BLaER1 treated with 17β-estradiol and CSF1 and Interleukin-3, amounts not matched to agents 10 nM and 100 nM (cell line): ENCODE measurements at regions not wholly inside any gene's neighbourhood (a gene's known extent, or its start where the extent isn't known, plus 50 kb on each side); places are given as distances from the start of the nearest gene placed in this dataset.

ENCODE experiments used
- H3K27ac ChIP-seq, 11 experiments: shearing (Covaris generic); formaldehyde crosslinking; 2 replicates each; pipeline ENCODE4 v1.8.1; 2022
- H3K27me3 ChIP-seq, 11 experiments: shearing (Covaris generic); formaldehyde crosslinking; 2 replicates each; pipeline ENCODE4 v1.8.1; 2022
- H3K36me3 ChIP-seq, 11 experiments: shearing (Covaris generic); formaldehyde crosslinking; 2 replicates each; pipeline ENCODE4 v1.8.1; 2022
- H3K4me1 ChIP-seq, 10 experiments: shearing (Covaris generic); formaldehyde crosslinking; 2 replicates each; pipeline ENCODE4 v1.8.1; 2022
- H3K4me2 ChIP-seq, 11 experiments: shearing (Covaris generic); formaldehyde crosslinking; 2 replicates each; pipeline ENCODE4 v1.8.1; 2022
- H3K4me3 ChIP-seq, 10 experiments: shearing (Covaris generic); formaldehyde crosslinking; 2 replicates each; pipeline ENCODE4 v1.8.1; 2022
- H3K9ac ChIP-seq, 11 experiments: shearing (Covaris generic); formaldehyde crosslinking; 2 replicates each; pipeline ENCODE4 v1.8.1; 2022
- H3K9me3 ChIP-seq, 11 experiments: shearing (Covaris generic); formaldehyde crosslinking; replicated peaks in 1 of 11; 2 replicates each; pipeline ENCODE4 v1.8.1; 2022
- H4K20me1 ChIP-seq, 11 experiments: shearing (Covaris generic); formaldehyde crosslinking; 2 replicates each; pipeline ENCODE4 v1.8.1; 2022
- Cebpa-rat ChIP-seq, 11 experiments: shearing (Covaris generic); IDR thresholded peaks; 2 replicates each; pipeline ENCODE4 v1.8.1; 2022

GRCh38 chr4:111016416-111016815, 393.5 kb upstream of the PITX2 start:
- no peak overlapping the region for H3K4me2 ChIP-seq
- no peaks in the 10 kb centered on the region for H3K27me3 ChIP-seq
- H3K9me3 ChIP-seq, result no peaks in the 10 kb centered on the region

DNA sequence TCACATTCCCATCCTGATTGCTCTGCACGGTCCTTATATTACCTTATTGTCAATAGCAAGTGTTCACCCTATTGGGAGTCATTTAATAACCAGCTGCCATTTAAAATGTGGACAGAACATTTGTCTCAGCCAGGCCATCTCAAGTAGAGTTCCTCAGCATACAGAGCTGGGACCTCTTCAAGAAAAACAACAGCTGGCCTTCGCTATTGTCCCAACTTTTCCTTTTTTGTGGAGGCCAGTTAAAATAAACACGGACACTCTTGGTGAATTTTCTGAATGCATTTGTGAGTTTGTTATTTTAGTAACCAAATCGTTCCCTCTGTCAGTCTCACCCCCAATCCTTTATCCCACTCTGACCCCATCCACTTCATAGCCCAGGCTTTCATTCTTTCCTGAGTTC, 395.3 kb upstream of the PITX2 start:
- Histone ChIP-seq H4K20me1 (no peaks in the 10 kb centered on the region), H3K27me3 (no peaks in the 10 kb centered on the region), H3K4me1 (no peaks in the 10 kb centered on the region), H3K27ac (no peak overlapping the region), H3K4me3 (no peak overlapping the region), H3K36me3 (no peaks in the 10 kb centered on the region), H3K4me2 (no peak overlapping the region), H3K9ac (no peak overlapping the region), H3K9me3 (no peaks in the 10 kb centered on the region)
- no peak for TF ChIP-seq Cebpa-rat (IDR thresholded peaks at IDR 0.05)

More at GRCh38 chr4:111016416-111016815, 393.5 kb upstream of the PITX2 start:
- H3K36me3 ChIP-seq, result no peaks in the 10 kb centered on the region
- TF ChIP-seq Cebpa-rat (IDR thresholded peaks at IDR 0.05), result no peak
- H4K20me1 ChIP-seq, result no peaks in the 10 kb centered on the region
- no peak overlapping the region for H3K27ac ChIP-seq
- no peak overlapping the region for H3K4me3 ChIP-seq
- H3K9ac ChIP-seq, result no peak overlapping the region
- no peaks in the 10 kb centered on the region for H3K4me1 ChIP-seq

DNA sequence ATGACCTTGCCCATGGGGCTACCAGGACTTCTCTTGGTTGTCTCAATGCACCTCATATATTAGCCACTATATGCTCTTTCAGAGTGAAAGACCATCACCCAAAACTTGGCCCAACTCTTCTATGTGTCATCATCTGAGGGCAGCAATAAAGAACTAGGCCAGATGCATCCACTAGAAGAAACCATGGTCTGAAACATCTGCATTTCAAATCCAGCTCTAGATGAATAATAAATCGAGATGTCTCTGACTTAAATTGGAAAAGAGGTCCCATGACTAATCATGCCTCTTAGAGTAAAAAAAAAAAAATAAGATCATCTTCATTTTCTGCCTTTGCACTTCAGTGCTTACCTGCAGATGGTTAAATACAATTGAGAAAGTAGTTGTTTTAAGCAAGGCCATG, 397.6 kb upstream of the PITX2 start:
- Histone ChIP-seq H3K4me2 (no peak overlapping the region), H3K9ac (no peak overlapping the region), H3K27me3 (no peaks in the 10 kb centered on the region), H4K20me1 (no peaks in the 10 kb centered on the region), H3K4me1 (no peaks in the 10 kb centered on the region), H3K9me3 (no peaks in the 10 kb centered on the region), H3K4me3 (no peak overlapping the region), H3K27ac (no peak overlapping the region), H3K36me3 (no peaks in the 10 kb centered on the region)
- no peak for TF ChIP-seq Cebpa-rat (IDR thresholded peaks at IDR 0.05)

- Histone ChIP-seq H3K27me3 (no peaks in the 10 kb centered on the region), H3K36me3 (no peaks in the 10 kb centered on the region), H3K27ac (no peak overlapping the region), H3K9ac (no peak overlapping the region), H3K4me2 (no peak overlapping the region), H3K9me3 (no peaks in the 10 kb centered on the region), H3K4me3 (no peak overlapping the region), H3K4me1 (no peaks in the 10 kb centered on the region), H4K20me1 (no peaks in the 10 kb centered on the region)
- no peak for TF ChIP-seq Cebpa-rat (IDR thresholded peaks at IDR 0.05)
Observed at GRCh38 chr4:111020961-111021360, 398.1 kb upstream of the PITX2 start.

GRCh38 chr4:111022758-111023157, 399.9 kb upstream of the PITX2 start:
- Histone ChIP-seq H3K4me2 (no peak overlapping the region), H3K27ac (no peak overlapping the region), H3K9ac (no peak overlapping the region), H3K4me1 (no peaks in the 10 kb centered on the region), H3K4me3 (no peak overlapping the region), H4K20me1 (no peaks in the 10 kb centered on the region), H3K36me3 (no peaks in the 10 kb centered on the region), H3K9me3 (no peaks in the 10 kb centered on the region), H3K27me3 (no peaks in the 10 kb centered on the region)
- no peak for TF ChIP-seq Cebpa-rat (IDR thresholded peaks at IDR 0.05)

DNA sequence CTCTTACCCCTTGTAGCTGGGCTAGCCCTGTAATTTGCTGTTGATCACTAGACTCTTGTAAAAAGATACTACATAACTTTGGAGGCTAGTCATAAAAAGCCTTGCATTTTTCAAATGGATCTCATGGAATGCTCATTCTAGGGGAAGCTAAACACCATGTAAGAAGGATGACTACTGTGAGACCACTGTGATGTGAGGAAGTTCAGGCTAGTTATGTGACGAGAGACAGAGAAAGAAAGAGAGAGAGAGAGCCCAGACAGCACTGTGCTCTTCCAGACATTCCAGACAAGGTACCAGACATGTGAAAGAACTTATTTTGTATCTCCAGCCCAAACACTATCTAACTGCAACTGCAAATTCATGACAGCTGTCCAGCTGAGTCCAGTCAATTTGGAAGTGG, 404.6 kb upstream of the PITX2 start:
- no peak overlapping the region for H3K9ac ChIP-seq

DNA sequence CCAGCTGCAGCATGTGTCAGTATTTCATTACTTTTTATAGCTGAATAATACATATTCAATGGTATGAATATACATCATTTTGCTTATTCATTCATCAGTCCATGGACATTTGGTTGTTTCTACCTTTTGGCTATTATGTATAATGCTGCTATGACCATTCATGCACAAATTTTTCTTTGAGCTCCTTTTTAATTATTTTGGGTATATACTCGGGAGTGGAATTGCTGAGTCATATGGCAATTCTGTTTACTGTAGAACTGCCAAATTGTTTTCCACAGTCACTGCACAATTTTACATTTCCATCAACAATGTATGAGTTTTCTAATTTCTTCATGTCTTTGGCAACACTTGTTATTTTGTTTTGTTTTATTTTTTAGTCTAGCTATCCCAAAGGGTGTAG, 405.9 kb upstream of the PITX2 start:
- Histone ChIP-seq H3K36me3 (no peaks in the 10 kb centered on the region), H3K9me3 (peaks cover 0 to 11% (median 0%) of the 10 kb centered on the region in 11 experiments; a peak in 4 of 22 replicates), H4K20me1 (no peaks in the 10 kb centered on the region), H3K4me1 (no peaks in the 10 kb centered on the region), H3K27me3 (no peaks in the 10 kb centered on the region), H3K9ac (no peak overlapping the region), H3K27ac (no peak overlapping the region), H3K4me3 (no peak overlapping the region), H3K4me2 (no peak overlapping the region)
- no peak for TF ChIP-seq Cebpa-rat (IDR thresholded peaks at IDR 0.05)

More for the DNA sequence above, 404.6 kb upstream of the PITX2 start:
- H3K4me3 ChIP-seq, result no peak overlapping the region
- TF ChIP-seq Cebpa-rat (IDR thresholded peaks at IDR 0.05), result no peak
- H3K36me3 ChIP-seq, result no peaks in the 10 kb centered on the region
- no peaks in the 10 kb centered on the region for H4K20me1 ChIP-seq
- H3K9me3 ChIP-seq, result peaks cover 0 to 11% (median 0%) of the 10 kb centered on the region in 11 experiments; a peak in 4 of 22 replicates
- no peaks in the 10 kb centered on the region for H3K4me1 ChIP-seq
- H3K27ac ChIP-seq, result no peak overlapping the region
- H3K27me3 ChIP-seq, result no peaks in the 10 kb centered on the region
- H3K4me2 ChIP-seq, result no peak overlapping the region

DNA sequence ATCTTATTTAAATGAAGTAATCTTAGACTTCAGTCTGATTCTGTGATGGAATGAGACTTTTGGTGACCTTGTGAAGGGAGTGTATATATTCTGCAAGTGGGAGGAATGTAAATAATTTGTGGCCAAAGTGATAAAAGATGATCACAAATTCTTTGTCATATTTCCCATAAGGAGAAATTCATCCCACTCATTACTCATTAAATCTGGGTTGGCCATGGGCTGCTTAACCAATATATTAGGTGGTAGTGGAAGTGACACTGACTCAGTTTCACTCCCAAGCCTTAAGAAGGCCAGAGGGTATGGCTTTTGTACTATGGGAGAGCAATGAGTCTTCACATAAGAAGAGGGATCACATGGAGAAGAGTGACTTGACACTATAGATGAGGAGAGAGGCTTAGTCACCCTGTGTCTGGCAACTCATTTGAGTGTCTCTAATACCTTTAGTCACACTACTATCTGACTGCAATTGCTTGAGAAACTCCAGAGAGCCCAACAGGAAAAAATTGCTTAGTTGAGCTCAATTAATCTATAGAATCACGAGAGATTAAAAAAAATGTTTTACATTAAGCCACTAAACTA, 408.2 kb upstream of the PITX2 start:
- no peaks in the 10 kb centered on the region for H3K27me3 ChIP-seq
- no peaks in the 10 kb centered on the region for H3K36me3 ChIP-seq
- no peak overlapping the region for H3K4me3 ChIP-seq
- H3K9ac ChIP-seq, result no peak overlapping the region
- no peak overlapping the region for H3K4me2 ChIP-seq
- H3K9me3 ChIP-seq, result peaks cover 0 to 11% (median 0%) of the 10 kb centered on the region in 11 experiments; a peak in 4 of 22 replicates
- no peak overlapping the region for H3K27ac ChIP-seq
- TF ChIP-seq Cebpa-rat (IDR thresholded peaks at IDR 0.05), result no peak
- no peaks in the 10 kb centered on the region for H4K20me1 ChIP-seq
- H3K4me1 ChIP-seq, result no peaks in the 10 kb centered on the region

- Histone ChIP-seq H3K4me1 (no peaks in the 10 kb centered on the region), H3K4me3 (no peak overlapping the region), H4K20me1 (no peaks in the 10 kb centered on the region), H3K9ac (no peak overlapping the region), H3K27ac (no peak overlapping the region), H3K9me3 (peaks cover 0 to 11% (median 0%) of the 10 kb centered on the region in 11 experiments; a peak in 4 of 22 replicates), H3K4me2 (no peak overlapping the region), H3K27me3 (no peaks in the 10 kb centered on the region), H3K36me3 (no peaks in the 10 kb centered on the region)
- no peak for TF ChIP-seq Cebpa-rat (IDR thresholded peaks at IDR 0.05)
Observed at GRCh38 chr4:111031596-111031995, 408.7 kb upstream of the PITX2 start.

- Histone ChIP-seq H3K4me2 (no peak overlapping the region), H3K27ac (no peak overlapping the region)
- TF ChIP-seq Cebpa-rat (IDR thresholded peaks at IDR 0.05), result no peak
Observed at GRCh38 chr4:111037591-111038360, 414.9 kb upstream of the PITX2 start.

More at GRCh38 chr4:111037591-111038360, 414.9 kb upstream of the PITX2 start:
- Histone ChIP-seq H3K4me3 (no peak overlapping the region), H3K4me1 (no peaks in the 10 kb centered on the region), H3K27me3 (no peaks in the 10 kb centered on the region), H3K9me3 (no peaks in the 10 kb centered on the region), H3K36me3 (no peaks in the 10 kb centered on the region), H3K9ac (no peak overlapping the region), H4K20me1 (no peaks in the 10 kb centered on the region)
